A549 (cell line): ENCODE measurements at regions not wholly inside any gene's neighbourhood (a gene's known extent, or its start where the extent isn't known, plus 50 kb on each side); places are given as distances from the start of the nearest gene placed in this dataset.

Experiments used
- CHD2 ChIP-seq: fragments of 150-350 bp; IDR thresholded peaks from 2 replicates; pipeline ENCODE4 v1.6.1; 2014; ENCODE audit warnings: low read length; ENCODE audit not compliant: partially characterized antibody
- CHD4 ChIP-seq: fragments of 200-600 bp; sonication (generic); IDR thresholded peaks from 2 replicates; pipeline ENCODE4 v1.6.1; 2016; ENCODE audit warnings: antibody characterized with exemption, mild to moderate bottlenecking, borderline replicate concordance
- CTCF ChIP-seq: fragments of >200 bp; sonication (Bioruptor Twin); formaldehyde crosslinking; IDR thresholded peaks from 3 replicates; pipeline ENCODE4 v1.5.1; 2016
- KDM1A ChIP-seq: fragments of 200-600 bp; sonication (generic); IDR thresholded peaks from 2 replicates; pipeline ENCODE4 v1.6.1; 2016; ENCODE audit warnings: low read depth, mild to moderate bottlenecking
- MAFK ChIP-seq: fragments of 450-650 bp; IDR thresholded peaks from 2 replicates; pipeline ENCODE4 v1.6.1; 2014; ENCODE audit not compliant: partially characterized antibody
- NPAS2 ChIP-seq: fragments of 250-450 bp; sonication (Bioruptor Pico); IDR thresholded peaks from 2 replicates; pipeline ENCODE4 v1.8.0; 2022; ENCODE audit warnings: mild to moderate bottlenecking, moderate library complexity, borderline replicate concordance
- POLR2A ChIP-seq: IDR thresholded peaks from 2 replicates; pipeline ENCODE4 v1.6.1; 2012; ENCODE audit warnings: mild to moderate bottlenecking, low read length
- TFCP2L1 ChIP-seq: fragments of 250-450 bp; sonication (Bioruptor Pico); IDR thresholded peaks from 2 replicates; pipeline ENCODE4 v1.5.0; 2021; ENCODE audit warnings: mild to moderate bottlenecking
- ZSCAN20 ChIP-seq: fragments of 250-450 bp; sonication (Bioruptor Pico); IDR thresholded peaks from 2 replicates; pipeline ENCODE4 v1.8.0; 2022; ENCODE audit warnings: mild to moderate bottlenecking, moderate library complexity
- TF ChIP-seq, protein P1 (sequence below): IDR thresholded peaks from 2 replicates; pipeline ENCODE4 v1.6.1; 2012

DNA sequence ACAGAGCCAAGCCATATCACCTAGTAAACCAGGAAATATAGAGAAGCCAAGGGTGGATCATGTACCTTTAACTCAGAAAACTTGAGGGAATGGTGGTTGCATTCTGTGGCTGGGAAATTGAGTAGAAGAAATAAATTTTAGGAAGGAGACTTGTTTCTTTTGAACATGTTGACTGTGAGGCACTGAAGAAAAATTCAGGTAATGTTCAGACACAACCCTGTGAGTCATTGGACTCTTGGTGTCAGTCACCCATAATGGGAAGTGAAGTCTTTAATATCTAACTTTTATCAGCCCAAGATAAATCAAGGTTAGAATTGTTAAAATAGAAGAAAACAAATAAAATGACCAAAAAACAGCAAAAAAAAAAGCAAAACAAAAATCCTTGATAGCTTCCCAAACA, 98.8 kb upstream of the GRIK2 start:
- TF ChIP-seq TFCP2L1 (CRISPR knock-in tag): no peak
- TF ChIP-seq CHD2: no peak
- no peak for TF ChIP-seq POLR2A
- TF ChIP-seq KDM1A: no peak
- TF ChIP-seq NPAS2 (CRISPR knock-in tag): no peak
- TF ChIP-seq, protein P1, sequence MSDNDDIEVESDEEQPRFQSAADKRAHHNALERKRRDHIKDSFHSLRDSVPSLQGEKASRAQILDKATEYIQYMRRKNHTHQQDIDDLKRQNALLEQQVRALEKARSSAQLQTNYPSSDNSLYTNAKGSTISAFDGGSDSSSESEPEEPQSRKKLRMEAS: no peak
- TF ChIP-seq CTCF: no peak
- no peak for TF ChIP-seq CHD4
- TF ChIP-seq ZSCAN20: no peak
- no peak for TF ChIP-seq MAFK
